OCI-LY7 (cell line): ENCODE measurements at regions not wholly inside any gene's neighbourhood (a gene's known extent, or its start where the extent isn't known, plus 50 kb on each side); places are given as distances from the start of the nearest gene placed in this dataset.

Experiments
- BruUV-seq: library from RNA; stranded (reverse); fragments of 400-500 nt; replicated peaks from 2 replicates; lab custom pipeline; 2021; lab: Mats Ljungman, UMichigan
- CTCF ChIA-PET: fragments of 300-600 bp; sonication (Branson Sonifier 250); formaldehyde crosslinking; loops from one replicate; lab custom pipeline; 2022; ENCODE audit warnings: antibody characterized with exemption; ENCODE audit not compliant: unreplicated experiment; lab: Charles Lee
- POLR2A ChIA-PET: fragments of 300-600 bp; sonication (Branson Sonifier 250); formaldehyde crosslinking; loops from one replicate; lab custom pipeline; 2022; ENCODE audit warnings: antibody characterized with exemption; lab: Charles Lee
- DNase-seq: peaks from one replicate; pipeline ENCODE4 v3.0.0-alpha.2; 2015; ENCODE audit warnings: low spot score
- H2AFZ ChIP-seq: fragments of 200-600 bp; sonication (generic), shearing (Covaris generic); 2 replicates; pipeline ENCODE4 v1.6.1; 2014; ENCODE audit warnings: mild to moderate bottlenecking, antibody characterized with exemption, low read length, moderate library complexity
- H3K27ac ChIP-seq: fragments of 200-600 bp; sonication (generic); 2 replicates; pipeline ENCODE4 v1.5.1; 2014; ENCODE audit warnings: mixed run types, low read depth, mild to moderate bottlenecking, moderate library complexity, low read length, inconsistent platforms; ENCODE audit not compliant: poor library complexity, severe bottlenecking
- H3K36me3 ChIP-seq: fragments of 200-600 bp; sonication (generic); 2 replicates; pipeline ENCODE4 v1.6.1; 2014; ENCODE audit warnings: mild to moderate bottlenecking, antibody characterized with exemption, low read length, moderate library complexity, mixed read lengths; ENCODE audit not compliant: insufficient read depth
- H3K4me1 ChIP-seq: fragments of 200-600 bp; sonication (generic); 2 replicates; pipeline ENCODE4 v1.5.1; 2014; ENCODE audit warnings: mild to moderate bottlenecking, low read length; ENCODE audit not compliant: insufficient read depth, poor library complexity, severe bottlenecking
- H3K4me2 ChIP-seq: fragments of 200-600 bp; sonication (generic); 2 replicates; pipeline ENCODE4 v1.6.1; 2014; ENCODE audit warnings: mild to moderate bottlenecking, low read length
- H3K4me3 ChIP-seq: fragments of 200-600 bp; sonication (generic); 2 replicates; pipeline ENCODE4 v1.5.1; 2014; ENCODE audit warnings: mild to moderate bottlenecking, low read depth, low read length; ENCODE audit not compliant: poor library complexity, severe bottlenecking
- H3K79me2 ChIP-seq: fragments of 200-600 bp; sonication (generic); 2 replicates; pipeline ENCODE4 v1.6.1; 2016; ENCODE audit warnings: low read depth, mild to moderate bottlenecking, low read length, moderate library complexity, mixed read lengths; ENCODE audit not compliant: insufficient read depth
- H3K9me2 ChIP-seq: fragments of 200-600 bp; sonication (generic); 2 replicates; pipeline ENCODE4 v1.6.1; 2016; ENCODE audit warnings: mild to moderate bottlenecking, low read length, mixed read lengths; ENCODE audit not compliant: insufficient read depth
- H3K9me3 ChIP-seq: fragments of 200-600 bp; sonication (generic); 2 replicates; pipeline ENCODE4 v1.6.1; 2014; ENCODE audit warnings: mild to moderate bottlenecking, mixed run types, low read length, mixed read lengths
- H4K20me1 ChIP-seq: fragments of 200-600 bp; sonication (generic); 2 replicates; pipeline ENCODE4 v1.6.1; 2014; ENCODE audit warnings: mild to moderate bottlenecking, antibody characterized with exemption, low read length, moderate library complexity, mixed read lengths; ENCODE audit not compliant: insufficient read depth
- CTCF ChIP-seq: fragments of 200-600 bp; sonication (generic); conservative IDR thresholded peaks from 2 replicates; pipeline ENCODE4 v1.5.1; 2014; ENCODE audit warnings: mild to moderate bottlenecking, antibody characterized with exemption, low read length, moderate library complexity, mixed read lengths
- EZH2phosphoT487 ChIP-seq: fragments of 200-600 bp; sonication (generic); IDR thresholded peaks from 2 replicates; pipeline ENCODE4 v1.6.1; 2018; ENCODE audit warnings: low read depth, borderline replicate concordance, mild to moderate bottlenecking, mixed run types, antibody characterized with exemption, low read length, moderate library complexity, mixed read lengths
- intact Hi-C: fragments of 100-400 bp; cut with micrococcal nuclease; formaldehyde crosslinking; loops from one replicate; pipeline ENCODE4 v1.10.0; 2022; ENCODE audit not compliant: unreplicated experiment

- intact Hi-C loops: no loop called here
- no TSS peak for BruUV-seq
- Histone ChIP-seq H4K20me1 (no peaks in the 10 kb centered on the region), H3K9me3 (no peaks in the 10 kb centered on the region), H3K27ac (no peak overlapping the region), H3K9me2 (no peaks in the 10 kb centered on the region), H3K36me3 (no peaks in the 10 kb centered on the region), H3K4me1 (no peaks in the 10 kb centered on the region), H3K79me2 (no peaks in the 10 kb centered on the region), H3K4me2 (no peak overlapping the region), H2AFZ (no peak overlapping the region), H3K4me3 (no peak overlapping the region)
- ChIA-PET POLR2A (no interaction called here), CTCF (no interaction called here)
- DNase-seq: no peak
- TF ChIP-seq CTCF: no peak
- TF ChIP-seq EZH2phosphoT487: no peak
Observed at GRCh38 chr9:107068581-107068980, 205.6 kb downstream of the ZNF462 start.

GRCh38 chr9:107070586-107070985, 207.6 kb downstream of the ZNF462 start:
- H3K79me2 ChIP-seq: no peaks in the 10 kb centered on the region
- intact Hi-C loops: no loop called here
- no peaks in the 10 kb centered on the region for H3K9me3 ChIP-seq
- H3K27ac ChIP-seq: no peak overlapping the region
- no peak overlapping the region for H2AFZ ChIP-seq
- ChIA-PET POLR2A (interaction anchor here (1.0 kb wide), 1 partner anchor 34 kb away, joined by 4 read pairs; no protein-coding TSS in a partner anchor), CTCF (no interaction called here)
- H4K20me1 ChIP-seq: no peaks in the 10 kb centered on the region
- H3K4me3 ChIP-seq: no peak overlapping the region
- H3K9me2 ChIP-seq: no peaks in the 10 kb centered on the region
- BruUV-seq: no TSS peak
- H3K4me1 ChIP-seq: no peaks in the 10 kb centered on the region
- H3K36me3 ChIP-seq: no peaks in the 10 kb centered on the region
- no peak overlapping the region for H3K4me2 ChIP-seq
- DNase-seq: no peak
- TF ChIP-seq CTCF: no peak
- no peak for TF ChIP-seq EZH2phosphoT487

GRCh38 chr9:107078061-107078460, 205.0 kb upstream of the RAD23B start:
- no peaks in the 10 kb centered on the region for H3K4me1 ChIP-seq
- no peak overlapping the region for H3K4me2 ChIP-seq
- H3K79me2 ChIP-seq: no peaks in the 10 kb centered on the region
- TF ChIP-seq EZH2phosphoT487: no peak
- no peak for TF ChIP-seq CTCF
- H2AFZ ChIP-seq: no peak overlapping the region
- no peaks in the 10 kb centered on the region for H3K36me3 ChIP-seq
- H3K4me3 ChIP-seq: no peak overlapping the region
- H4K20me1 ChIP-seq: no peaks in the 10 kb centered on the region
- intact Hi-C loops: no loop called here
- CTCF ChIA-PET: no interaction called here
- H3K27ac ChIP-seq: no peak overlapping the region
- no peak for DNase-seq
- POLR2A ChIA-PET: interaction anchor here (0.5 kb wide), 1 partner anchor 229 kb away, joined by 3 read pairs; no protein-coding TSS in a partner anchor
- no peaks in the 10 kb centered on the region for H3K9me2 ChIP-seq
- no peaks in the 10 kb centered on the region for H3K9me3 ChIP-seq
- no TSS peak for BruUV-seq
